AG09319 (cell line): ENCODE measurements at regions not wholly inside any gene's neighbourhood (a gene's known extent, or its start where the extent isn't known, plus 50 kb on each side); places are given as distances from the start of the nearest gene placed in this dataset.

ENCODE experiments used
- DNase-seq: peaks from one replicate; pipeline ENCODE4 v3.0.0-alpha.2; 2010; ENCODE audit warnings: low read depth; ENCODE audit errors: extremely low read depth
- CTCF ChIP-seq: IDR thresholded peaks from 2 replicates; pipeline ENCODE4 v1.5.1; 2011; ENCODE audit warnings: low read depth, mild to moderate bottlenecking, inconsistent platforms, low read length, moderate library complexity

DNA sequence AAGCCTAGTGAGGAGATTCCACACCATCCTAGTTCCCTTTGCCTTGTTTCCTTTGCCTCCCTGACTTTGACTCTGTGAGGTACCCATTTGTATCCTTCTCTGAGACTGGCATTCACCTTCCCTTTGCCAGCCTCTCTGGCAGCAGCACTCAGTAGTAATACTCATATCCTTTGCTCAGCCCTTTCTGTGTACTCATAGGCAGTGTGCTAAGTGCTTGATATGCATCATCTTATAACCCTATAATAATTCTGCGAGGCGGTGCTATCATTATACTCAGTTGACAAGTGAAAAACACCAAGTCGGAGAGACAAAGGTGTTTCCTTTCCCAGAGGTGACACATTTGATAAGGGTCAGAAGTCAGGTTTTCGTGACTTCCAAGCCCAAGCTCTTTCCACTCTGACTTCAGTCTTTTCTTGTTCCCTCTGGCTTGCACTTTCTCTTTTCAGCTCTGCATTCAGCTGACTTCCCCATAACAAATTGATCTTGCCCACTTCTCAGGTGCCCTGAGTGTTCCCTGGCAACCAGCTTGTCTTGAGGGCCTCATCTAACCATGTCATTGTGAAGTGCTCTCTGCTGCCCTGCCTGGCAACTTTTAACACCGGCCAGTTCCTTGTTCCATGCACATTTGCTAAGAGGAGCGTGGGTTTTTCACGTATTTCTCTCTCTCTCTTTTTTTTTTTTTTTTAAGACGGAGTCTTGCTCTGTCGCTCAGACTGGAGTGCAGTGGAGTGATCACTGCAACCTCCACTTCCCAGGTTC lies 94.5 kb upstream of the UPP2 start:
- no peak for DNase-seq
- TF ChIP-seq CTCF: no peak

GRCh38 chr2:158004126-158004764 lies 97.4 kb upstream of the UPP2 start:
- TF ChIP-seq CTCF: no peak
- no peak for DNase-seq

DNA sequence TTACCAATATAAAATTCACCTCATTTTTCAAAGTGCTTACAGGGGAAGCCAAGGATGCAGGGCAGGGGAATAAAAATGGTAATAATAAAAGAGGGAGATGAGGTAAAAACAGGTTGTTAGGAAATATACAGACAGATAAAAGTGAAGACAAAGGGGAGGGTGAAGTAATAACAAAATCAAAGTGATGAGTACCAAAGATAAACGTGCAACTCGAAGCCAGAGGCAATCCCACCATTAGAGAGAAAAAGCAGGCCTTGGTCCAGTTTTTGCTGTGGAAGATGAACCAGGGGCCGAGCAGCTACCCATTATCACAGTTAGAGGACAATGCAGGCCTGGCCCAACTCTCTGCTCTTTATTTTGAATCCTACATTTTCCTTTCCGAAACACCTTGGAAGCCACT lies 99.6 kb upstream of the UPP2 start:
- TF ChIP-seq CTCF: no peak
- no peak for DNase-seq

DNA sequence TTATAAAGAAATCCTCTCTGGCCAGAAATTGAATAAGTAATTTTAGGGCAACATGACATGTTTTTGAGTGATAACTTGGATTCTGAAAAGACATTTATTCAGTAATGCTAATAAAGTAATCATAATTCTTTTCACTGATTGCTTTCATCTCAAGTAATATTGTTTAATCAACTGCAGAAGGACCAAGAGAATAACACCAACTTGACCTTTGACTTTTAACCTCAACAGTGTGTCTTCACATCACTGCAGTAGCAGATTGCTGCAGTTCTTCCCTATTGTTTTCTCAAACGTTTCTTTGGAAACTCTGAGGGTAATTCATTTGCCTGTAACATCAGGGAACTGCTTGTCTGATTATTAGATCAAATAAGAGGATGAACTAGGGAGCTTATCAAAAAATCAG lies 104.9 kb upstream of the UPP2 start:
- DNase-seq: no peak
- no peak for TF ChIP-seq CTCF

GRCh38 chr2:157995117-157995516 lies 106.6 kb upstream of the UPP2 start:
- no peak for TF ChIP-seq CTCF
- DNase-seq: no peak

GRCh38 chr2:157991932-157992331 lies 109.7 kb upstream of the UPP2 start:
- no peak for TF ChIP-seq CTCF
- DNase-seq: no peak

GRCh38 chr2:157990173-157990572 lies 111.5 kb upstream of the UPP2 start:
- TF ChIP-seq CTCF: no peak
- no peak for DNase-seq
